Thyroid gland (tissue), 4 donors: ENCODE measurements at regions not wholly inside any gene's neighbourhood (a gene's known extent, or its start where the extent isn't known, plus 50 kb on each side); places are given as distances from the start of the nearest gene placed in this dataset.

Experiments
- CTCF ChIP-seq, 6 experiments: fragments of 200-600 bp in 3 of 6; fragments of 450-650 bp in 3 of 6; sonication (generic) in 3 of 6; IDR thresholded peaks; one replicate each; pipeline ENCODE4 v1.5.1; 2016 to 2019; ENCODE audit warnings: antibody characterized with exemption in 6 of 6, mild to moderate bottlenecking in 2 of 6, inconsistent platforms in 1 of 6, moderate library complexity in 1 of 6
- POLR2A ChIP-seq, 2 donors: fragments of 450-650 bp; IDR thresholded peaks; one replicate each; pipeline ENCODE4 v1.6.1; 2017; ENCODE audit warnings: antibody characterized with exemption in 2 of 2, mild to moderate bottlenecking in 2 of 2, moderate library complexity in 1 of 2

GRCh38 chr4:123930996-123931395, 534.4 kb downstream of the SPRY1 start:
- TF ChIP-seq CTCF (IDR thresholded peaks at IDR 0.05) (no peak), POLR2A (IDR thresholded peaks at IDR 0.05) (no peak)
